Neural cell (in vitro differentiated cells): ENCODE measurements at regions not wholly inside any gene's neighbourhood (a gene's known extent, or its start where the extent isn't known, plus 50 kb on each side); places are given as distances from the start of the nearest gene placed in this dataset.

Experiments
- CTCF ChIP-seq: fragments of 450-650 bp; IDR thresholded peaks from 2 replicates; pipeline ENCODE4 v1.5.1; 2014; ENCODE audit warnings: antibody characterized with exemption, mild to moderate bottlenecking, moderate library complexity; ENCODE audit not compliant: poor library complexity, severe bottlenecking
- EP300 ChIP-seq: fragments of 450-650 bp; conservative IDR thresholded peaks from 2 replicates; pipeline ENCODE4 v1.6.1; 2014; ENCODE audit warnings: antibody characterized with exemption, mild to moderate bottlenecking, moderate library complexity; ENCODE audit not compliant: poor library complexity, severe bottlenecking
- EZH2 ChIP-seq: fragments of 200-600, 300-800 bp; shearing (Covaris generic), sonication (generic); IDR thresholded peaks from 2 replicates; pipeline ENCODE4 v1.6.1; 2014; ENCODE audit warnings: antibody characterized with exemption, low read length, borderline replicate concordance, mild to moderate bottlenecking; ENCODE audit not compliant: insufficient read depth, poor library complexity, severe bottlenecking
- POLR2AphosphoS5 ChIP-seq: IDR thresholded peaks from 2 replicates; pipeline ENCODE4 v1.6.1; 2012
- RAD21 ChIP-seq: fragments of 450-650 bp; conservative IDR thresholded peaks from 2 replicates; pipeline ENCODE4 v1.6.1; 2014; ENCODE audit warnings: antibody characterized with exemption, mild to moderate bottlenecking, moderate library complexity
- SMC3 ChIP-seq: fragments of 450-650 bp; conservative IDR thresholded peaks from 2 replicates; pipeline ENCODE4 v1.6.1; 2014; ENCODE audit warnings: antibody characterized with exemption, mild to moderate bottlenecking, moderate library complexity; ENCODE audit not compliant: poor library complexity
- TF ChIP-seq, protein P1 (sequence below): IDR thresholded peaks from 2 replicates; pipeline ENCODE4 v1.6.1; 2012; ENCODE audit warnings: borderline replicate concordance

DNA sequence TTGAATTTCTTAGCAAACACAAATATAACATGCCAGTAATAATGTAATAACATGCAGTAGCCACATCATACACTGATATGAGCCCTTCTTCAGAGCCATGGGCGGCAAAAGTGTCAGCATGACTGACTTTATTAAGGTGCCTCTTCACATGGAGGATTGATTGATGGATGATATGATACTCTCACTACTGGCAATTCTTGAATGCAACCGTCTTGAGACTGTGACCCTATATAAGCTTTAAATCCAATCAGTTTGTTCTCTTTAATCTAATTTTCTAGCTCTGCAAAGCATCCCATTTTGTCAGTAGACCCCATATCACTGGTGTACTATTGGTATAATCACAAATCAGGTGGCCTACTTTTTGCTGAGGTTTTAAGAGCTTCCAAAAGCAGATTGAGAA, 463.7 kb upstream of the ROBO2 start:
- TF ChIP-seq CTCF (no peak), EZH2 (no peak), EP300 (no peak), RAD21 (no peak), POLR2AphosphoS5 (no peak), SMC3 (no peak)
- TF ChIP-seq, protein P1, sequence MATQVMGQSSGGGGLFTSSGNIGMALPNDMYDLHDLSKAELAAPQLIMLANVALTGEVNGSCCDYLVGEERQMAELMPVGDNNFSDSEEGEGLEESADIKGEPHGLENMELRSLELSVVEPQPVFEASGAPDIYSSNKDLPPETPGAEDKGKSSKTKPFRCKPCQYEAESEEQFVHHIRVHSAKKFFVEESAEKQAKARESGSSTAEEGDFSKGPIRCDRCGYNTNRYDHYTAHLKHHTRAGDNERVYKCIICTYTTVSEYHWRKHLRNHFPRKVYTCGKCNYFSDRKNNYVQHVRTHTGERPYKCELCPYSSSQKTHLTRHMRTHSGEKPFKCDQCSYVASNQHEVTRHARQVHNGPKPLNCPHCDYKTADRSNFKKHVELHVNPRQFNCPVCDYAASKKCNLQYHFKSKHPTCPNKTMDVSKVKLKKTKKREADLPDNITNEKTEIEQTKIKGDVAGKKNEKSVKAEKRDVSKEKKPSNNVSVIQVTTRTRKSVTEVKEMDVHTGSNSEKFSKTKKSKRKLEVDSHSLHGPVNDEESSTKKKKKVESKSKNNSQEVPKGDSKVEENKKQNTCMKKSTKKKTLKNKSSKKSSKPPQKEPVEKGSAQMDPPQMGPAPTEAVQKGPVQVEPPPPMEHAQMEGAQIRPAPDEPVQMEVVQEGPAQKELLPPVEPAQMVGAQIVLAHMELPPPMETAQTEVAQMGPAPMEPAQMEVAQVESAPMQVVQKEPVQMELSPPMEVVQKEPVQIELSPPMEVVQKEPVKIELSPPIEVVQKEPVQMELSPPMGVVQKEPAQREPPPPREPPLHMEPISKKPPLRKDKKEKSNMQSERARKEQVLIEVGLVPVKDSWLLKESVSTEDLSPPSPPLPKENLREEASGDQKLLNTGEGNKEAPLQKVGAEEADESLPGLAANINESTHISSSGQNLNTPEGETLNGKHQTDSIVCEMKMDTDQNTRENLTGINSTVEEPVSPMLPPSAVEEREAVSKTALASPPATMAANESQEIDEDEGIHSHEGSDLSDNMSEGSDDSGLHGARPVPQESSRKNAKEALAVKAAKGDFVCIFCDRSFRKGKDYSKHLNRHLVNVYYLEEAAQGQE = no peak
